Transverse colon (tissue), 1 donor: ENCODE measurements at regions not wholly inside any gene's neighbourhood (a gene's known extent, or its start where the extent isn't known, plus 50 kb on each side); places are given as distances from the start of the nearest gene placed in this dataset.

Source experiments
- EP300 ChIP-seq: sonication (generic); formaldehyde crosslinking; IDR thresholded peaks from one replicate; pipeline ENCODE4 v1.6.1; 2017; ENCODE audit warnings: antibody characterized with exemption, low read depth
- POLR2A ChIP-seq: fragments of 450-650 bp; IDR thresholded peaks from one replicate; pipeline ENCODE4 v1.6.1; 2016; ENCODE audit warnings: antibody characterized with exemption, mild to moderate bottlenecking, moderate library complexity

DNA sequence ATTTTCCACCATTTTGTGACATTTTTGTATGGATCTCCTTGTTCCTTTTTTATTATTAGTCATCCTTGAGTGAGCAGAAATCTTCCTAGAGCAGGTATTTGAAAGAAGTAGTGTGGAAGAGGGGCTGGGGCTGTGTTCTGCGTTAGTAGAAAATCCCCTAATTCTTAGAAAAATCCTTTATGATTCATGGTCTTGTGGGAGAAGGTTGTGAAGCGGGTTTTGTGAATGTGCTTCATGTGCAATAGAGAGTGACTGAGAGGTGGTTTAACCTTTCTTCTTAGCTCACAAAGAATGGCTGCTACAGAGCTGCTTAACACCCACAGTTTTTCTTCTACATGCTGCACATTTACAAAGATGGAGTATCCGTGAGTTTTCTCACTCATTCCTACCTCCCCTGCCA is 220.5 kb downstream of the IDS start:
- no peak for TF ChIP-seq POLR2A
- TF ChIP-seq EP300: no peak
